HG02981 (cell line): ENCODE measurements at regions not wholly inside any gene's neighbourhood (a gene's known extent, or its start where the extent isn't known, plus 50 kb on each side); places are given as distances from the start of the nearest gene placed in this dataset.
A peak's percentile ranks its signal among the peaks of the same experiment; 100 is the strongest.
"Not testable (repeated sequence)": the region's sequence is repeated elsewhere in the genome, so short reads cannot be mapped to it uniquely, and the experiment has no call there.

Experiments
- ATAC-seq: cut with Tn5 transposase; IDR thresholded peaks from one replicate; pipeline ENCODE4 v1.9.1; 2021; ENCODE audit warnings: mild to moderate bottlenecking, moderate library complexity; ENCODE audit not compliant: unreplicated experiment

DNA sequence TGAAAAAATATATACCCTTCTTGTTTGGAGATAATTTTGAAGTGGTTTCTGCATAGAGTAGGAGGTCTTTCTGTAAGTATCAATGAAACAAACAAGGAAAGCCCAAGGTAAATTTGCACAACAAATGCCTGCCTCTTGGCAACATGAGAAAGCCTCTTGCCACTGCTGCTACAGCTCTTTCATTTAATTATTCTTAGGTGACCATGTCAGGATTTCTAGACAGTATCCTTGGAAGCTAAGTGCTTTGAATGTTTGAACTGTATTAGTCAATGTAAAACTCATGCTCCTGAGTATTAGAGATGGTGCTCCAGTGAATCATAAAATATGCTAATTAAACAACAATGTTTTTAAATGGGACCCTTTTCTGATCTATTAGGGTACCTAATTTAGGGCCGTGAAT is 81.2 kb upstream of the ITGB1 start:
- ATAC-seq, result no peak

DNA sequence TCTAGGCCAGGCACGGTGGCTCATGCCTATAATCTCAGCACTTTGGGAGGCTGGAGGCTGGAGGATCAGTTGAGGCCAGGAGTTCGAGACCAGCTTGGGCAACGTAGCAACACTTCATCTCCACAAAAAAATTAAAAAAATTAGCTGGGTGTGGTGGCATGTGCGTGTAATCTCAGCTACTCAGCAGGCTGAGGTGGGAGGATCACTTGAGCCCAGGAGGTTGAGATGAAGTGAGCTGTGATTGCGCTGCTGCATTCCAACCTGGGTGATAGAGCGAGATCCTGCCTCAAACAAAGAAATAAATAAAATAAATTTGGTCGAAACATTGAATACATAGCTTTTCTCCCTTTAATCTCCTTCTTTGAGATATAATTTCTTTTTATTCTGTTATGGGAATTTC is 80.6 kb upstream of the ITGB1 start:
- no peak for ATAC-seq

DNA sequence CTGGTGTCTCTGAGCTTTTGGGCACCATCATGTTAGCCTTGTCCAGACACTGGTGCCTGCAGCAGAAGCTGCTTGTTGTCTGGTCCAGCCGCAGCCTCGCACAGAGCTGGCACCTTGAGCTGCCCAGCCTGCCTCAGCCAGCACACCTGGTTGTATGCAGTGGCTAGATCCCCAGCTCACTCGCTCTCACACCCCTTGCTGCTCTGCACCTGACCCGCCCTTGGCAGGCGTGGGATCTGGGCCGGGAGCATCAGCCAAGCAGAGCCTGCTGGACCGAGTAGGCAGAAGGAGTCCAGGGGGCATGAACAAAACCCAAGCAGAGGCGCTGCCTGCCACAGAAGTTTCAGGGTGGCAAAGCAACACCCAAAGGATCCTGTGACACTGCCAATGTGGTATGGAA is 79.7 kb upstream of the ITGB1 start:
- ATAC-seq, result no peak

DNA sequence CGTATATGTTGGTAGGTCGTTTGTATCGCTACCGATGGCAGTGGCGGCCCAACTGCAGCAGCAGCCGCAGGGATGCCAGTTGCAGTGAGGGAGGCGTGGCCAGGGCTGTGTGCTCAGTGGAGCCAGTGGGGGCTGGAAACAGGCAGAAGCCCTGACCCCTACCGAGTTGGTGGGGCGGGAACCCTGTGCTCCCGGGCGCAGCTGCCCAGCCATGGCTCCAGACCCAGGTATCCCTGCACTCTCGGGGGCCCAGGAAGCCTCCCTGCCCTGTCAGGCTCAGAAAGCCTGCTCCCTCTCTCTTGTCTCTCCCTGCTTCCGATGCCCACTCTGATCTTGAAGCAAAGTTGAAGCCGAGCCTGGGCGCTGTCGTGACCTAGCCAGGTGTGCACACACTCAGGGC is 78.6 kb upstream of the ITGB1 start:
- ATAC-seq, result no peak

DNA sequence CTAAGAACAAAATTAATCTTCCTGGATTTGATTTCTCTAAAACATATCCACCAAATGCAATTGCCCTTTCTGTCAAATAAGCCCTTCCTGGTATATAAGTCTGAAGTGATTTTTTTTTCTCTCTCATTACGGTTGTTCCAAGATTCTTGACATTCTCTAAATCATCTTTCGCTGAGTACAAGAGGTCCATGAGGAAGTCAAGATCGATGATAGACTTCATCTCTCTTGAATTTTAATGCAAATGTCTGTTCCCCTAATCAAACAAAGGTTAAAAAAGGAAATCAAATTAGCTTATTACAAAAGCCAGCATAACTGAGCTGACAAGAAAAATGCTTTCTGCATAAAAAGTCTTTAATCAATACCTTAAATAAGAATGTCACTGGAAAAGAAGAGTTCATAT is 77.4 kb upstream of the ITGB1 start:
- ATAC-seq, result no peak

DNA sequence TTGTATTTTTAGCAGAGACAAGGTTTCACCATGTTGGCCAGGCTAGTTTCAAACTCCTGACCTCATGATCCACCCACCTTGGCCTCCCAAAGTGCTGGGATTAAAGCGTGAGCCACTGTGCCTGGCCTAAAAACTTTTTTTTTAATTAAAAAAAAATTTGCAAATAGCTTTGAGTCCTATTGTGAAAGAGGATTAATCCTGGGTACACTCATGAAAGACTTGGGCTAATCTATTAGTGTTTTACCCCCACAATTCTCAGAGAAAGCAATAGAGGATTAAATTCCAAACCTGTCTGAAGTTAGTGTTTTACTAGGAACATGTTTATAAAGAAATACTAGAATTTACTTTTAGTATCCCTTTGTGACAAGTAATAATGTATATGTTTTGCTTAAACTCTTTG is 76.9 kb upstream of the ITGB1 start:
- ATAC-seq, result no peak

DNA sequence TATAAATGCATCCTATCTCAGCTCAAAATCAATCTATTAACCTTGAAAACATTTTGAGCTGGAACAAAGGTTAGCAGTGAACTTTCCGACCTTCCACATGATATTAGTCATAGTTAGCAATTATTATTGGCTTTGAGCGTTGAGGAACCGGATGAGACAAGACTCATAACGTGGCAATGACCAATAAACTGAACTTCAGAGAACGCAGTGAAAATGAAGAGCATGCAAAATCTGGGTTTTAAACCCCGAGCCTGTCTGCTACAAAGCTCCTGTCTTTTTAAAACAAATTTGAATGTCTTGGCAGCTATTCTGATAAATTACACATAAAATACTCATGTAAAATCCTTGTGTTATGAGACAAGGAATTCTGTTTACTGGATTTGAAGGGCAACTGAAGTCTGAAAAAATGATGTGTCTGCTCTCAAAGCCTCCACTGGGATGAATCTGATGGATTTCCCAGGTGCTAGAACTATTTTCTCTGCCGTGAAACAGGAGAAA is 74.7 kb upstream of the ITGB1 start:
- ATAC-seq, result no peak

DNA sequence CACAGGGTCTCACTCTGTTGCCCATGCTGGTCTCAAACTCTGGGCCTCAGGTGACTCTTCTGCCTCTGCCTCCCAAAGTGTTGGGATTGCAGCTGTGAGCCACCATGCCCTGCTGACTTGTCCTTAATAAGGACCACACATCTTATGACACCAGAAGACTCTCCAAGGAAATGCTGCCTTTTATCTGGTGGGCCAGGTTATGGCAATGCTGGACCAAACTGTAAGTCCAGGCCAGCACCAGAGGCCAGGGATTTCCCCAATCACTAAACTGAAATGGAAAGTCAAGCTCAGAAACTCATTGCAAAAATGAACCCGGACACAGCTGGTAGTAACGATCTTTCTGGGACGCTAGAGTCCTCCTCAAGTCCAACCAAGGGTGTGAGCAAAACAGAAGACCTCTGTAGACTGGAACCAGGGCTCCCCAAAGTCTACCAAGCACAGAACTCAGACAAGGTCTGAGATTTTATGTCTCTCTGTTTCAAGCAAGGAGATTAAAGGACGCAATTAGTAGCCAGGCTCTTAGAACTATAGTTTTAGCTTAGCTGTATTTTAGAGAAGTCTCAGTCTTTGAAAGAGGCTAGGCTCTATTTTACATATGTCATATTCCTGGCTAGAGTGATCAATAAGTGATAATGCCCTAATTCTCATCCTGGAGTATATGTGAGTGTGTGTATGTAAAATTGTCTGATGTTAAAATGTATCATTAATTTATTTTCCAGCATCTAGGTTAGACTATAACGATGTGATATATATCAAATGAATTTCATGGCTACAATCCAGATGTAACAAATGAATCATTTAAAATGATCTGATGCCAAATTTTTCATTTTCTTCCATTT is 74.0 kb upstream of the ITGB1 start:
- ATAC-seq, result no peak

DNA sequence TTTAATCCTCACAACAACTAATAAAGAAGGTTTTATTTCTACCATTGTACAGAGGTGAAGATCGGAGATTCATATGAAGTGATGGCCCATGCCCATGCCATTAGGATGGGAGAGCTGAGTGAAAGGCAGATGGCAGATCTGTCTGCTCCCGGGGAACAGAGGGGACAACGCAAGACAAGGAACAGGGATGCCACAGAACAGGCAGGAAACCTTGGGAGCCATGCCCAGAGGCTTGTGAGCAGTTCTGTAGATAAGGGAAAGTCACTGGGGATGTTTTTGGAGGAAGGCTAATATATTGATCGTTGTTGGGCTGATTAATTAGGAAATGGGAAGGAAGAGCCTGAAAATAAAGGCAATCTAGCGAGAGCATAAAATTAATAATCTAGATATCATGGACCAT is 73.1 kb upstream of the ITGB1 start:
- ATAC-seq, result no peak

DNA sequence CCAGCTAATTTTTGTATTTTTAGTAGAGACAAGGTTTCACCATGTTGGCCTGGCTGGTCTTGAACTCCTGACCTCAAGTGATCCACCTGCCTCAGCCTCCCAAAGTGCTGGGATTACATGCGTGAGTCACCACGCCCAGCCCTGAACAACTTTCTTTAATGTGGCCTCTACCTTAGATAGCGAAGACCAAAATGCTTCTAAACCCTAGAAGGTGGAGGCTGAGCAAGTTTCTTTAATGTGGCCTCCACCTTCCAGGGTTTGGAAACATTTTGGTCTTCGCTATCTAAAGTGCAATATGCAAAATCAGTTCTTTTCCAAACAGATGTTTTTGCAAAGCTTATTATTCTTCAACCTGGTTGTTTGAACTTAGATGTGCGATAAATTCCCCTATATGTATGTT is 70.5 kb upstream of the ITGB1 start:
- not testable (repeated sequence) for ATAC-seq

DNA sequence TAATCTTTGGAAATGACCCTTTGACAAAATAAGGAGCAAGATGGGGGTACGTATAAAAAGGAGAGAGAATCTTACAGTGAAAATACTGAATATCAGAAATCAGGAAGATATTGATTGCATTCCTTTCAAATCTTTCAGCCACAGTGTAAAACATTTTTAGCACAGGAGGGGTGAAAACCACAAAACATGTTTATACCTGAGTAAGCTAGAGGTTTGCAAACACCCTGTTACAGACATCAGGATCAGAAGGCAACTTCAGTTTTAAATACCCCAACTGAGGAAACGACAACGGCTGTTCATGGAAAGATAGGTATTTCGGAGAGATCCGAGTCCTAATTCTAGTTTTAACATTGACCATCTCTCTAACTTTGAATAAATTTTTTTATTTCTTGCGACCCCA is 69.1 kb upstream of the ITGB1 start:
- ATAC-seq, result no peak

DNA sequence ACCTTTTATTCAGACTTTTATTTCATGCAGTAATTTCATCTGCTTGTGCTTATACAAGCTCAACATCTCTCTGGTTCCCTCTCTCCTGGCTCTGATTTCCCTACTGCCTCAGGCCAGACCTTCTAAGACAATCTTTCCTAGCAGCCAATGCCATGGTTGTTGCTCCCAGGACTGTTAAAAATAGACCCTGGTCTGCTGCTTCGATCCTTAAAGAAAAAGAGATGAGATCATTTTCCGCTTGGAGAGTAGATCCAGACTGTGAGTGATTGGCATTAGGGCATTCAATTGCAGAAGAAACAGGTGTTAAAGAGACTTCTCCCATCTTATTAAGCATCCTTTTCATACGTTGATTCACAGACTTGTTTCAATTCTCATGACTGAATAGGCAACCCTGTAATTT is 68.4 kb upstream of the ITGB1 start:
- ATAC-seq, result no peak

DNA sequence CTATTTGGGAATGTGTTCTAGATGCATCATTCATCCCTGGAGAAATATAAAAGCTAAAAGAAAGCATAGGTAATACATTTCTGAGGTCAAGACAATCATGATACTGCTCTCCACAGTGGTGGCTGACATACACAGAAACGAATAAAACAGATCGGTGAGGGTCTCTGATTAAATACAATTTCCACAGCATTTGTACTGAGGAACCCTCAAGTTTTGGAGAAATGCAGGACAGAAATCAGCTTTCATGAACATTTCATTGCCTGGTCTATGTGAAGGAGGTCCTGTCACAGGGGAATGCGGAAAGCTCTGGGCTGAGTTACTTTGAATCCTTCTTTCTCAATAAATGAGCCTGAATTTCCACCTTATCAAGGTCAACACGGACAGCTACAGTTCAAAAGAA is 67.9 kb upstream of the ITGB1 start:
- no peak for ATAC-seq

DNA sequence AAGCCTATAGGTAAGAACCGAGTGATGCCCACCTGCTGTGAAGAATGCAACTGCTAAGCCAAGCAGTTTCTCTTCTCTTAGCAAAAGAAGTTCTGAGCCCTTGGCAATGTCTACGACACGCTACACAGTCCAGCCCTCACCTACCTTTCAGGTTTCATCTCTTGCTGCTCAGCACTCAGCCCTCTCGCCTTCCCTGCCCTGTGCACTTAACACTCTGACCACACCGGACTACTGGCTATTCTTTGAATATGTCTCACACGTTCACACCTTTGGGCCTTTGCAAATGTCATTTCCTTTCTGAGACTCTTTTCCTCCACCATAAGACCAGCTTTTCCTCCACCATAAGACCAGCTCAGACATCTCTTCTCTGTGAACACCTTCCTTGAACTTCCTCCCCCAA is 67.0 kb upstream of the ITGB1 start:
- ATAC-seq, result no peak

DNA sequence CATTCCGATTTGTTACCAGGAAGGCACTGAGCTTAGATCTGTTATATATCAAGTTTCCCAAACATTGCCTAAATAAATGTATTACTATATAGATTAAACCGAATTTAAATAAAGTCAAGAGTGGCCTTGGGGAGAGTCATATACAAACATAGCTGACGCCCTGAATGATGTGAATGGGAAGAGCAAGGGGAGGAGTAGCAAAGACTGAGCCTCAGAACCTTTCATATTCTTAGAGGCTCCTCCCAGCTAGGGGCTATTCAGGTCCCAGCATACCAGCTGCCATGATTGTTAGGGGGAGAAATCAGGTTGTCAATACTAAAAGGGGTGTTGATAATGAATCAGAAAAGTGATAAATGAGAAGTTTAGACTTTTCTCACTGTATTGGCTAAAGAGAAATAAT is 64.7 kb upstream of the ITGB1 start:
- no peak for ATAC-seq

DNA sequence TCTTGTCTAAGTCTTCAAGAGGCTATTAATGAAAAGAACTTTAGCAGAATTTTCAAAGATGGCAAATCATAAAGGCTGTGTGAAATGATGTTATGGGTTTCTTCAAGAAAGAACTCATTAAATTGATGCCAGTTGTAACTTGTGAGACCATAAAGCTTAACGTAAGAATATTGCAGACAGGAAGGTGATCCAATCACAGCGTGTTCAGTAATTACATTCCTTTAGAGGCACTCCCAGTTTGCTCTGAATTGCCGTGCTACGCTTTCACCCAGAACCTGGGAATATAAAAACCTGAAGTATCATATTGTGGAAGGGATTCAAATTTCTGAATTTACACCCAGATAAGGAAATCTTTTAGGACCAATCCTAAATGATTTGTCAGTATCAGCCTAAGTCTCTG is 64.1 kb upstream of the ITGB1 start:
- ATAC-seq, result no peak

DNA sequence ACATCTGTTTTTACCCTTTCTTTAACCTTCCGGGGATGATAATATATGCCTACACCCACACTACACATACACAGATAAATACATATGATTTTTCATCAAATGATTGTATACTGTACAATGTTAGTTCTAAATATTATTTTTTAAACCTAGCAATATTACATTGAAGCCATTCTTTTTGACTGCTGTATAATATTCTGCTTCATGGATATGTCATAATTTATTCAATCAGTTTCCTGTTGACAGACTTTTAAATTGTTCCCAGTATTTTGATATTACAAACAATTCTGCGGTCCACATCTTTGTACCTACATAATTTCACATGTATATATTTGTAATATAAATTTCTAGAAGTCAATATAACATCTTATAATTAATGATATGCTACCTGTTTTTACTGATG is 59.0 kb upstream of the ITGB1 start:
- ATAC-seq, result no peak

DNA sequence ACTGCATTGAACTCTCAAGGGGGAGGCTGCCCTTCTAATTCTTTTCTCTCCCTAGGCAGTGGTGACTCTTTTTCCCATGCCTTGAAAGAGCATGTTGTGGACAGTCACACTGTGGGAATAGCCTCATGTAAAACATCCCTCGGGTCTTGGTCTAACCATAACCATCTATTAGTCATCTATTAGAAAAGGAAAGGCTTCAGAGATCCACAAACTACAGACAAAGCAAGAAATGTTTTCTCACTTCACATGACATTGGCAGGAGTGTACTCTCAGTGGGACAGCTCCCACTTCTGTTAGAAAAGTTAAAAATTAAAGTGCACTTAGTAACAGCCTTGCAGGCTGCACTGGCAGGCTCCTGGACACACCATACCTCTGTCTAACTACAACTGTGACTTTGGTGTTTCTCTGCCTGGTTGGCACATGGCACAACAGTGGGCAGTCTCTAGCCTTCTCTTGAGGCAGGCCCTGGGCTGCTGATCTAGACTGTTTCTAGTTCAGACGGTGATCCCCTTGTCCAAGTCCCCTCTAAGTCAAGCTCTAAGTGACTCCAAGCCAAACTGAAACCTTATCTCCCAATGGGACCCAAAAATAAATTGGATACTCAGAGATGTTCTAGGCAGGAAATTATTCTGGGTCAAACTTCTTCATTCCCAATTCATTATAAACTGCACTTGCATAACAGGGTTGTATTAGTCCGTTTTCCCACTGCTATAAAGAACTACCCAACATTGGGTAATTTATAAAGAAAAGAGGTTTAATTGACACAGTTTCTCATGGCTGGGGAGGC is 57.9 kb upstream of the ITGB1 start:
- ATAC-seq, result peak; percentile 73

DNA sequence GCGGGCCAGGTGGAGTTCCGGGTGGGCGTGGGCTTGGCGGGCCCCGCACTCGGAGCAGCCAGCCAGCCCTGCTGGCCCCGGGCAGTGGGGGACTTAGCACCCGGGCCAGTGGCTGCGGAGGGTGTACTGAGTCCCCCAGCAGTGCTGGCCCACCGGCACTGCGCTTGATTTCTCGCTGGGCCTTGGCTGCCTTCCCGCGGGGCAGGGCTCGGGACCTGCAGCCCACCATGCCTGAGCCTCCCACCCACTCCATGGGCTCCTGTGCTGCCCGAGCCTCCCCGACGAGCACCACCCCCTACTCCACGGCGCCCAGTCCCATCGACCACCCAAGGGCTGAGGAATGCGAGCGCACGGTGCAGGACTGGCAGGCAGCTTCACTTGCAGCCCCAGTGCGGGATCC is 55.3 kb upstream of the ITGB1 start:
- not testable (repeated sequence) for ATAC-seq

DNA sequence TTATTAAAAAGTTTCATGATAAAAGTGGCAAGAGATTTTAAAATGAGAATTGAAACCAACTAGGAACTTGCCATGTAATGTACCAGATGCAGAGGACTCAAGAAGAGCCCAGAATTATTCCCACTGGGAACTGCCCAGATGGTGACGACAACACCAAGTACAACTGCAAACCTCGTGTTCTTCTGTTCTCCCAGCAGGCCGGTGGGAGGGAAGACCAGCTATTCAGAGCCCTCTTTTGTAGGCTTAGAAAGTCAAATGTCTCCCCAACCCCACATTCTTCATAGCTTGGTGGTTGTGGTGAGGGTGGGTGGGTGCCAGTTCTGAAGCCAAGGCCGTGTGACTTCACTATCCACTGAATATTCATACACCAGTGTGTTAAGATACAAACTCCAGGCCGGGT is 54.3 kb upstream of the ITGB1 start:
- no peak for ATAC-seq

DNA sequence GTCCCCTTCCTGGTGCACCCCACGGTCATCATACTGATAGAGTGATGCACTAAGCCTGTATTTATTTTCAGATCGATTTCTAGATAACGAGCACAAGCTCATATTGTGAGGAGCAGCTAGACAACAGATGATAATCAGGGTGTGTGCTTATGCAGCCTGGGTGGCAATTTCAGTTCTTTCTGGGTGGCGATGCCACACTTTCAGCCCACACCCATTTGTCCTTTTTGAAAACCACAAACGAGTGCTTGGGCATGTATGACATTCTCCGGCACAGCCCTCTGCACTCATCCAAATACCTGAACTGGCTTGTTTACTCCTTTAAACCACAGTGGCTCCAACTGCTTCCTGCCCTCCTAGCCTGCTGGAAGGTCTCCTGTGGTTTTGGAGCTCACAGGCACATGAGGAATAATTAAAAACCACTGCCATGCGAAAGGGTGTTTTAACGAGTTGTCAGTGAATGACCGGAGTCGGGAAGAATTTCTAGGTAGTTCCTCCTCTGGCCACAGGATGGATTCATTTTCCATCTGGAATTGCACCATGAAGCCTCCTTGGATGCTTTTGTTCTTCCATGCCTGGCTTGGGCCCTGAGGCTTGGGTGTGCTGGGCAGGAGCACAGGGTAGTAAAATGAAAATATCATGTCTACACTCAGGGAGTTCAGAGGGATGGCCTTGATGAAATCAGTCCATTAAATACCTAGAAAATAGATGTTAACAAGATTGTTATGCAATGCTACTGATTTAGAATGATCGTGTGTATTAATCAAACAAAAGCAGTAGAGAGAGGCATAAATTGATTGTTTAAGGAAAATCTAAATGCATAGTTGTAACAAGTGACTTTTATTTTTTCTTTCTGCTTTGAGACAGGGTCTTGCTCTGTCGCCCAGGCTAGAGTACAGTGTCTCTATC is 52.4 kb upstream of the ITGB1 start:
- ATAC-seq, result no peak
